Spinal cord (tissue), 9 donors: ENCODE measurements at regions not wholly inside any gene's neighbourhood (a gene's known extent, or its start where the extent isn't known, plus 50 kb on each side); places are given as distances from the start of the nearest gene placed in this dataset.
A peak's percentile ranks its signal among the peaks of the same experiment; 100 is the strongest.
"Not testable (repeated sequence)": the region's sequence is repeated elsewhere in the genome, so short reads cannot be mapped to it uniquely, and the experiment has no call there.

Source experiments
- DNase-seq, 6 donors: peaks; one replicate each; pipeline versions ENCODE4 v3.0.0 to v3.0.0-alpha.2; 2013 to 2015; ENCODE audit warnings: low spot score in 6 of 6, low read depth in 4 of 6
- H3K27ac ChIP-seq: one replicate; pipeline ENCODE4 v1.5.1; 2013; ENCODE audit warnings: low read depth, low read length, control low read depth
- H3K27me3 ChIP-seq: one replicate; pipeline ENCODE4 v1.6.1; 2013; ENCODE audit warnings: low read length; ENCODE audit not compliant: control insufficient read depth, insufficient read depth
- H3K36me3 ChIP-seq: one replicate; pipeline ENCODE4 v1.6.1; 2013; ENCODE audit warnings: low read length; ENCODE audit not compliant: control insufficient read depth, insufficient read depth
- H3K4me1 ChIP-seq: one replicate; pipeline ENCODE4 v1.6.1; 2013; ENCODE audit warnings: low read length; ENCODE audit not compliant: control insufficient read depth, insufficient read depth
- H3K4me3 ChIP-seq: one replicate; pipeline ENCODE4 v1.5.1; 2013; ENCODE audit warnings: low read depth, low read length, control low read depth
- H3K9me3 ChIP-seq: one replicate; pipeline ENCODE4 v1.6.1; 2013; ENCODE audit warnings: low read length; ENCODE audit not compliant: control insufficient read depth, insufficient read depth
- WGBS: methylation state at CpG from one replicate; pipeline ENCODE4 v1.1.5; 2013; ENCODE audit warnings: missing lambda C conversion rate; ENCODE audit not compliant: insufficient coverage; 5-methylcytosine and 5-hydroxymethylcytosine counted together
- donor health status: healthy.

DNA sequence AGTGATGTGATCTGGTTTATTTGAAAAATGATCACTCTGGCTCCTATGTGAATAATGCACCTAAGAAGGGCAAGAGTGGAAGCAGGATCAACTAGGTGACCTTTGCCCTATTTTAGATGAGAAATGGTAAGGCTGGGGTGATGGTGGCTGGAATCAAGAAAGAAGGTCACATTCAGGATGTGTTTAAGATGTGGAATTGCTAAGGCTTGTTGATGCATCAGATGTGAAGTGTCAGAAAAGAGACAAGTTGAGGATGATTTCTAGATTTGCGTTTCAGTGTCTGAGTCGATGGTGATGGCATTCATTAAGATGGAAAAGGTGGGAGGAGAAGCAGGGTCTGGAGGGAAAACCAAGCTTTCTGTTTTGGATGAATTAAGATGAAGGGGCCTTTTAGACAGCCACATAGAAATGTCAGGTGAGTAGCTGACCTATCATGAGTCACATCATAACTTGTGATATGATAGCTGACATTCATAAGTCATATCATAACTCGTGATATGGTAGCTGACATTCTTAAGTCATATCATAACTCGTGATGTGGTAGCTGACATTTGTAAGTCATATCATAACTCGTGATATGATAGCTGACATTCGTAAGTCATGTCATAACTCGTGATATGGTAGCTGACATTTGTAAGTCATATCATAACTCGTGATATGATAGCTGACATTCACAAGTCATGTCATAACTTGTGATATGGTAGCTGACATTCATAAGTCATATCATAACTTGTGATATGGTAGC, 101.2 kb upstream of the SEC11C start:
- no peaks in the 10 kb centered on the region for H3K9me3 ChIP-seq
- WGBS: 96% methylated on average over 6 of the region's 8 CpGs
- no peak for DNase-seq
- H3K27ac ChIP-seq: no peak overlapping the region
- H3K4me3 ChIP-seq: no peak overlapping the region
- no peaks in the 10 kb centered on the region for H3K36me3 ChIP-seq
- no peaks in the 10 kb centered on the region for H3K27me3 ChIP-seq
- H3K4me1 ChIP-seq: peaks cover 14% of the 10 kb centered on the region

DNA sequence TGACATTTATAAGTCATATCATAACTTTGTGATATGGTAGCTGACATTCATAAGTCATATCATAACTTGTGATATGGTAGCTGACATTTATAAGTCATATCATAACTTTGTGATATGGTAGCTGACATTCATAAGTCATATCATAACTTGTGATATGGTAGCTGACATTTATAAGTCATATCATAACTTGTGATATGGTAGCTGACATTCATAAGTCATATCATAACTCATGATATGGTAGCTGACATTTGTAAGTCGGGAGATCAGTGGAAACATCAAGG, 100.7 kb upstream of the SEC11C start:
- DNase-seq: not testable (repeated sequence)
- no CpG with 5 or more reads among the region's 1 CpG for WGBS

GRCh38 chr18:59039449-59039848, 100.2 kb upstream of the SEC11C start:
- Histone ChIP-seq H3K9me3 (no peaks in the 10 kb centered on the region), H3K36me3 (no peaks in the 10 kb centered on the region), H3K4me1 (peaks cover 14% of the 10 kb centered on the region), H3K27ac (no peak overlapping the region), H3K27me3 (no peaks in the 10 kb centered on the region), H3K4me3 (no peak overlapping the region)
- 95% methylated on average over 6 of the region's 6 CpGs for WGBS
- DNase-seq: no peak

More for the DNA sequence above, 100.7 kb upstream of the SEC11C start:
- peaks cover 14% of the 10 kb centered on the region for H3K4me1 ChIP-seq
- not testable (repeated sequence) for H3K27me3 ChIP-seq, H3K27ac ChIP-seq, H3K4me3 ChIP-seq, H3K9me3 ChIP-seq, H3K36me3 ChIP-seq

DNA sequence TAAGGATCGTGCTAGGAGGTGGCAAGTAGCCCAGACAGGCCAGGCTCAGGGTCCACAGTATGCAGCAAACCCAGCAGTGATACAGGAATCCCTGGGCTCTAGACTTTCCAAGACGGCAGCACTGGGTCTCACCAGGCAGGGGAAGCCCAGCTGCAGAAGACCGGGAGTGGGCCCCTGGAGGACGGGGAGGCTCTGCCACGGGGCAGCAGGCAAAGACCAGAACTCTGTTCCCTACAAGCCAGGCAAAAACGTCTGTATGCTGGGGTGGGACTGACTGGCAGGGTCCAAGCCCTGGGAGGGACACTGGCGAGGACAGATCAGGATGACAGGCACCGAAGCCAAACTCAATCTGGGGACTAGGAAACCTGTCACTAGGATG, 98.9 kb upstream of the SEC11C start:
- 77% methylated on average over 8 of the region's 8 CpGs for WGBS
- H3K9me3 ChIP-seq: no peaks in the 10 kb centered on the region
- DNase-seq: no peak
- H3K4me3 ChIP-seq: no peak overlapping the region
- peaks cover 19% of the 10 kb centered on the region for H3K4me1 ChIP-seq
- H3K27ac ChIP-seq: peak overlapping the region; percentile 88
- no peaks in the 10 kb centered on the region for H3K27me3 ChIP-seq
- no peaks in the 10 kb centered on the region for H3K36me3 ChIP-seq

GRCh38 chr18:59041296-59041695, 98.4 kb upstream of the SEC11C start:
- no peaks in the 10 kb centered on the region for H3K36me3 ChIP-seq
- H3K4me3 ChIP-seq: no peak overlapping the region
- no peaks in the 10 kb centered on the region for H3K9me3 ChIP-seq
- DNase-seq: no peak
- WGBS: 59% methylated on average over 6 of the region's 6 CpGs
- peak overlapping the region; percentile 88 for H3K27ac ChIP-seq
- H3K4me1 ChIP-seq: peaks cover 19% of the 10 kb centered on the region
- no peaks in the 10 kb centered on the region for H3K27me3 ChIP-seq

DNA sequence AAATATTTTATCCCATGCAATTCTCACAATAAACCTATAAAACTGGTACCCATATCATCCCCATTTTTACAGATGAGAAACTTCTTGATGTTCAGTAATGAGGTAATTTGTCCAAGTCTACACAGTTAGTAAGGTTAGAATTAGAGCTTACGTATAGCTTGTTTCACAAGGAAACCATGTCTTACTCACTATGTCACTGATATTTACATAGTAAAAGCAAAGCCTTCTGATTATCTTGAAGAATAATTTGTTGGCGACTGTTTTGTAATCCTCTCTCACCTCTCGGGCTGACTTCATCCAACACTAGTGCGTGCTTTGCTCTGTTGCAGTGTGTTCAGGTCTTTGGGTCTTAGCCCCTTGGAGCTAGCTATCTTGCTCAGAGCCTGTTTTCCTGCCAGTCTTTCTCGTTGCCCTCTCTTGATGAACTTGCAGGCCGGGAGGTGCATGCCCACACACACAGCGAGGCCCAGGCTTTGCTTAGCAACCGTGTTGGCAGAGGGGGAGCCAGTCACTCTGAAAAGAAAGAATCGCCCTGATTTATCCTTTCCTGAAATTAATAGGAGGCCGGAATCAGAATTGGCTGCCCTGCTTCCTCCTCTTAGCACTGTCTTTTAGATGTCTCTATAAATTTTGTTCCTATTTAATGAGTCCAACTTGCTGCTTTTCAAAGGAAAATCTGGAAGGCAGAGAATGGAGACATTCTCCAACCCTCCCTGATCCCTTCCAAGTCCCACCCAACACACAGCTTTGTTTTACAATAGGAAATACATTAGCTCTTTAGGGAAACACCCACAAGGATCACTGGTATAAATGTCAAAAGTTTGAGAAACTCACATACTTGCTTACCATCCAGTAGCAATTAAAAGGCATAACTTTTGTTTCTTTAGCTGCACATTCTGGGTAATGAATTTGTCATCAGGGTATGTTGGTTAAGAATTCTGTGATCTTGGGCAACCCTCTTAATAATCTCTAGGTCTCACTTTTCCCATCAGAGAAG, 97.6 kb upstream of the SEC11C start:
- peak; percentile 68 to 93 (median 74) for DNase-seq
- no peaks in the 10 kb centered on the region for H3K36me3 ChIP-seq
- H3K4me1 ChIP-seq: peaks cover 19% of the 10 kb centered on the region
- H3K4me3 ChIP-seq: no peak overlapping the region
- 24% methylated on average over 8 of the region's 10 CpGs for WGBS
- H3K27me3 ChIP-seq: no peaks in the 10 kb centered on the region
- no peaks in the 10 kb centered on the region for H3K9me3 ChIP-seq
- H3K27ac ChIP-seq: peak overlapping the region; percentile 88

DNA sequence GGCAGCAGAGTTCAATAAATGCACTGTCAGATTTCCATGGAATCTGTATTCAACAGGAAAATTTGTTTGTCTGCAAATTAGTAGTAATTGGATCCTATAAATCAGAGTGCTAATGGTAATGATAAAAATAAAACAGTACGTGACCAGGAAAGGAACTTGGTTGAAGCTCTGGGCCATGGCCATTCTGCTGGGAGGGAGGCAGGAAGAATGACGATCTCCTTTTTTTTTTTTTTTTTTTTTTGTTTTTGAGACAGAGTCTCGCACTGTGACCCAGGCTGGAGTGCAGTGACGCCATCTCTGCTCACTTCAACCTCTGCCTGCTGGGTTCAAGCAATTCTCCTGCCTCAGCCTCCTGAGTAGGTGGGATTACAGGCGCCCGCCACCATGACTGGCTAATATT, 94.8 kb upstream of the SEC11C start:
- Histone ChIP-seq H3K4me1 (peaks cover 31% of the 10 kb centered on the region), H3K27me3 (no peaks in the 10 kb centered on the region), H3K9me3 (no peaks in the 10 kb centered on the region), H3K27ac (no peak overlapping the region), H3K4me3 (no peak overlapping the region), H3K36me3 (no peaks in the 10 kb centered on the region)
- 93% methylated on average over 3 of the region's 6 CpGs for WGBS
- DNase-seq: no peak

GRCh38 chr18:59047321-59048047, 92.2 kb upstream of the SEC11C start:
- H3K4me3 ChIP-seq: no peak overlapping the region
- peaks cover 33% of the 10 kb centered on the region for H3K4me1 ChIP-seq
- DNase-seq: no peak
- no peak overlapping the region for H3K27ac ChIP-seq
- H3K36me3 ChIP-seq: no peaks in the 10 kb centered on the region
- WGBS: 78% methylated on average over 1 of the region's 2 CpGs
- H3K27me3 ChIP-seq: no peaks in the 10 kb centered on the region
- no peaks in the 10 kb centered on the region for H3K9me3 ChIP-seq

DNA sequence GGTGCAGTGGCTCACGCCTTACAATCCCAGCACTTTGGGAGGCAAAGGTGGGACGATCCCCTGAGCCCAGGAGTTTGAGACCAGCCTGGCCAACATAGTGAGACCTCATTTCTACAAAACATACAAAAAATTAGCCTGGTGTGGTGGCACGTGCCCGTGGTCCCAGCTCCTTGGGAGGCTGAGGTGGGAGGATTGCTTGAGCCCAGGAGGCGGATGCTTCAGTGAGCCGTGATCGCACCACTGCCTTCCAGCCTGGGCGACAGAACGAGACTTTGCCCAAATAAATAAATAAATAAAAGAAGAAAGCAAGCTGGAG, 91.7 kb upstream of the SEC11C start:
- Histone ChIP-seq H3K27me3 (no peaks in the 10 kb centered on the region), H3K4me3 (no peak overlapping the region), H3K9me3 (no peaks in the 10 kb centered on the region), H3K27ac (no peak overlapping the region), H3K4me1 (peaks cover 33% of the 10 kb centered on the region), H3K36me3 (no peaks in the 10 kb centered on the region)
- 100% methylated on average over 1 of the region's 9 CpGs for WGBS
- no peak for DNase-seq
